WTC11 (cell line): ENCODE measurements at regions not wholly inside any gene's neighbourhood (a gene's known extent, or its start where the extent isn't known, plus 50 kb on each side); places are given as distances from the start of the nearest gene placed in this dataset.

Experiments
- ATAC-seq: fragments of 200-7000 bp; cut with Tn5 transposase; 2 replicates; pipeline ENCODE4 v1.10.0; 2021; ENCODE audit warnings: mild to moderate bottlenecking, moderate library complexity
- CTCF ChIA-PET: fragments of 300-600 bp; sonication (Branson Sonifier 250); formaldehyde crosslinking; loops from one replicate; lab custom pipeline; 2021; ENCODE audit warnings: antibody characterized with exemption; lab: Charles Lee
- POLR2A ChIA-PET: fragments of 350-600 bp; sonication (Branson Sonifier 250); formaldehyde crosslinking; loops from one replicate; lab custom pipeline; 2021; ENCODE audit warnings: antibody characterized with exemption; lab: Charles Lee
- DNase-seq: peaks from one replicate; pipeline ENCODE4 v3.0.0; 2021; ENCODE audit warnings: low spot score
- H3K27ac Mint-ChIP-seq: 2 replicates; pipeline ENCODE4 v1.8.0; 2021; ENCODE audit warnings: mixed read lengths
- H3K27me3 Mint-ChIP-seq: 2 replicates; pipeline ENCODE4 v1.8.0; 2021; ENCODE audit warnings: low read depth, mild to moderate bottlenecking, moderate library complexity, mixed read lengths
- H3K36me3 Mint-ChIP-seq: 2 replicates; pipeline ENCODE4 v1.8.0; 2021; ENCODE audit warnings: mixed read lengths
- H3K4me1 Mint-ChIP-seq: 2 replicates; pipeline ENCODE4 v1.8.0; 2022; ENCODE audit warnings: mixed read lengths
- H3K4me3 Mint-ChIP-seq: 2 replicates; pipeline ENCODE4 v1.8.0; 2021; ENCODE audit warnings: mild to moderate bottlenecking, moderate library complexity, mixed read lengths
- H3K9me3 Mint-ChIP-seq: 2 replicates; pipeline ENCODE4 v1.8.0; 2021; ENCODE audit warnings: mixed read lengths
- ARID4B ChIP-seq: sonication (generic); formaldehyde crosslinking; IDR thresholded peaks from 2 replicates; pipeline ENCODE4 v1.8.0; 2023; ENCODE audit warnings: missing genetic modification reagents, mild to moderate bottlenecking, borderline replicate concordance
- ATF1 ChIP-seq: sonication (generic); formaldehyde crosslinking; IDR thresholded peaks from 2 replicates; pipeline ENCODE4 v1.8.1; 2023; ENCODE audit warnings: mild to moderate bottlenecking, moderate library complexity, missing genetic modification reagents
- ATF6 ChIP-seq: sonication (generic); formaldehyde crosslinking; IDR thresholded peaks from 2 replicates; pipeline ENCODE4 v1.8.1; 2023; ENCODE audit warnings: mild to moderate bottlenecking, missing genetic modification reagents
- CREB1 ChIP-seq: sonication (generic); formaldehyde crosslinking; IDR thresholded peaks from 2 replicates; pipeline ENCODE4 v1.8.0; 2023; ENCODE audit warnings: mild to moderate bottlenecking, missing genetic modification reagents
- CREM ChIP-seq: sonication (generic); formaldehyde crosslinking; IDR thresholded peaks from 2 replicates; pipeline ENCODE4 v1.8.1; 2022; ENCODE audit warnings: mild to moderate bottlenecking, missing genetic modification reagents, moderate library complexity
- E2F4 ChIP-seq: sonication (generic); formaldehyde crosslinking; IDR thresholded peaks from 2 replicates; pipeline ENCODE4 v1.8.1; 2022; ENCODE audit warnings: low read depth, mild to moderate bottlenecking, moderate library complexity, missing genetic modification reagents, borderline replicate concordance
- ERG ChIP-seq: fragments of 250-450 bp; sonication (Bioruptor Pico); IDR thresholded peaks from 2 replicates; pipeline ENCODE4 v1.8.0; 2021; ENCODE audit warnings: mild to moderate bottlenecking
- GRHL2 ChIP-seq: fragments of 250-450 bp; sonication (Bioruptor Pico); IDR thresholded peaks from 2 replicates; pipeline ENCODE4 v1.8.0; 2022; ENCODE audit warnings: mild to moderate bottlenecking, moderate library complexity; ENCODE audit not compliant: insufficient replicate concordance, severe bottlenecking
- HMGXB4 ChIP-seq: sonication (generic); formaldehyde crosslinking; IDR thresholded peaks from 2 replicates; pipeline ENCODE4 v1.8.1; 2023; ENCODE audit warnings: mild to moderate bottlenecking, moderate library complexity, missing genetic modification reagents
- KAT7 ChIP-seq: sonication (generic); formaldehyde crosslinking; IDR thresholded peaks from 2 replicates; pipeline ENCODE4 v1.8.1; 2023; ENCODE audit warnings: missing genetic modification reagents, mild to moderate bottlenecking, borderline replicate concordance
- MAX ChIP-seq: sonication (generic); formaldehyde crosslinking; IDR thresholded peaks from 2 replicates; pipeline ENCODE4 v1.8.0; 2022; ENCODE audit warnings: mild to moderate bottlenecking, missing genetic modification reagents
- NFATC4 ChIP-seq: fragments of 250-450 bp; sonication (Bioruptor Pico); IDR thresholded peaks from 2 replicates; pipeline ENCODE4 v1.9.0; 2021; ENCODE audit warnings: mild to moderate bottlenecking
- NR1H2 ChIP-seq: sonication (generic); formaldehyde crosslinking; IDR thresholded peaks from 2 replicates; pipeline ENCODE4 v1.9.0; 2021; ENCODE audit warnings: mild to moderate bottlenecking, moderate library complexity, missing genetic modification reagents
- OVOL2 ChIP-seq: fragments of 250-450 bp; sonication (Bioruptor Pico); IDR thresholded peaks from 2 replicates; pipeline ENCODE4 v1.9.0; 2021; ENCODE audit warnings: mild to moderate bottlenecking, borderline replicate concordance
- PRRX2 ChIP-seq: fragments of 250-450 bp; sonication (Bioruptor Pico); IDR thresholded peaks from 2 replicates; pipeline ENCODE4 v1.8.0; 2021; ENCODE audit warnings: mild to moderate bottlenecking
- SP1 ChIP-seq: sonication (generic); formaldehyde crosslinking; conservative IDR thresholded peaks from 2 replicates; pipeline ENCODE4 v1.8.1; 2022; ENCODE audit warnings: missing genetic modification reagents
- TCF7 ChIP-seq: sonication (generic); formaldehyde crosslinking; IDR thresholded peaks from 2 replicates; pipeline ENCODE4 v1.8.0; 2022; ENCODE audit warnings: mild to moderate bottlenecking, low read depth, missing genetic modification reagents, moderate library complexity
- TEAD1 ChIP-seq: sonication (generic); formaldehyde crosslinking; IDR thresholded peaks from 2 replicates; pipeline ENCODE4 v1.8.0; 2022; ENCODE audit warnings: mild to moderate bottlenecking, missing genetic modification reagents
- USF1 ChIP-seq: sonication (generic); formaldehyde crosslinking; IDR thresholded peaks from 2 replicates; pipeline ENCODE4 v1.8.0; 2022; ENCODE audit warnings: mild to moderate bottlenecking, missing genetic modification reagents
- USF2 ChIP-seq: sonication (generic); formaldehyde crosslinking; IDR thresholded peaks from 2 replicates; pipeline ENCODE4 v1.8.1; 2023; ENCODE audit warnings: mild to moderate bottlenecking, missing genetic modification reagents, moderate library complexity
- ZNF121 ChIP-seq: sonication (generic); formaldehyde crosslinking; IDR thresholded peaks from 2 replicates; pipeline ENCODE4 v1.8.0; 2023; ENCODE audit warnings: missing genetic modification reagents
- ZNF138 ChIP-seq: sonication (generic); formaldehyde crosslinking; conservative IDR thresholded peaks from 2 replicates; pipeline ENCODE4 v1.8.1; 2022; ENCODE audit warnings: mild to moderate bottlenecking, moderate library complexity, missing genetic modification reagents
- ZNF671 ChIP-seq: fragments of 250-450 bp; sonication (Bioruptor Pico); IDR thresholded peaks from 2 replicates; pipeline ENCODE4 v1.8.0; 2021; ENCODE audit warnings: mild to moderate bottlenecking

GRCh38 chr3:24645047-24645446 lies 150.4 kb upstream of the THRB start:
- Mint-ChIP-seq H3K27ac (no peak overlapping the region), H3K4me3 (no peak overlapping the region), H3K9me3 (no peaks in the 10 kb centered on the region), H3K4me1 (peaks cover 29% of the 10 kb centered on the region), H3K36me3 (no peaks in the 10 kb centered on the region), H3K27me3 (no peaks in the 10 kb centered on the region)
- no peak for TF ChIP-seq PRRX2
- TF ChIP-seq USF1 (CRISPR knock-in tag): no peak
- TF ChIP-seq ATF1 (CRISPR knock-in tag): no peak
- TF ChIP-seq CREB1 (CRISPR knock-in tag): no peak
- no peak for TF ChIP-seq CREM (CRISPR knock-in tag)
- ChIA-PET POLR2A (no interaction called here), CTCF (no interaction called here)
- DNase-seq (no peak), ATAC-seq (no peak)

GRCh38 chr3:24646790-24647189 lies 152.1 kb upstream of the THRB start:
- Mint-ChIP-seq H3K27ac (no peak overlapping the region), H3K4me3 (no peak overlapping the region), H3K4me1 (peaks cover 17% of the 10 kb centered on the region), H3K9me3 (no peaks in the 10 kb centered on the region), H3K36me3 (no peaks in the 10 kb centered on the region), H3K27me3 (no peaks in the 10 kb centered on the region)
- ChIA-PET POLR2A (no interaction called here), CTCF (no interaction called here)
- ATAC-seq: no peak
- TF ChIP-seq ATF1 (CRISPR knock-in tag) (no peak), OVOL2 (CRISPR knock-in tag) (no peak), GRHL2 (CRISPR knock-in tag) (no peak), TEAD1 (CRISPR knock-in tag) (no peak), ZNF121 (CRISPR knock-in tag) (no peak), ZNF671 (CRISPR knock-in tag) (no peak), NR1H2 (CRISPR knock-in tag) (no peak), ZNF138 (CRISPR knock-in tag) (no peak), KAT7 (CRISPR knock-in tag) (no peak), E2F4 (CRISPR knock-in tag) (no peak), ATF6 (CRISPR knock-in tag) (no peak), MAX (CRISPR knock-in tag) (no peak), SP1 (CRISPR knock-in tag) (no peak), TCF7 (no peak), USF2 (no peak), ERG (CRISPR knock-in tag) (no peak), NFATC4 (no peak), HMGXB4 (no peak), ARID4B (CRISPR knock-in tag) (no peak)
- DNase-seq: no peak
